OCI-LY3 (cell line): ENCODE measurements at regions not wholly inside any gene's neighbourhood (a gene's known extent, or its start where the extent isn't known, plus 50 kb on each side); places are given as distances from the start of the nearest gene placed in this dataset.

Experiments
- H2AFZ ChIP-seq: fragments of 200-600, 300-600 bp; shearing (Covaris generic); 2 replicates; pipeline ENCODE4 v1.6.0; 2014; ENCODE audit warnings: antibody characterized with exemption, low read depth, low read length
- H3K27ac ChIP-seq: fragments of 200-600, 300-600 bp; sonication (generic); 2 replicates; pipeline ENCODE4 v1.5.1; 2014; ENCODE audit warnings: mild to moderate bottlenecking, low read length, moderate library complexity, mixed read lengths
- H3K27me3 ChIP-seq: fragments of 200-600, 300-600 bp; sonication (generic); 2 replicates; pipeline ENCODE4 v1.6.1; 2014; ENCODE audit warnings: low read depth, low read length, mixed read lengths
- H3K36me3 ChIP-seq: fragments of 200-600, 300-600 bp; sonication (generic); replicated peaks from 2 replicates; pipeline ENCODE3; 2014; ENCODE audit warnings: low read depth, low read length, mixed read lengths
- H3K4me1 ChIP-seq: fragments of 300-600, 200-600 bp; sonication (generic); 2 replicates; pipeline ENCODE4 v1.6.1; 2014; ENCODE audit warnings: low read length, mixed read lengths
- H3K4me2 ChIP-seq: fragments of 200-600, 300-600 bp; sonication (generic); 2 replicates; pipeline ENCODE4 v1.6.1; 2014; ENCODE audit warnings: low read length, mixed read lengths
- H3K4me3 ChIP-seq: fragments of 300-600, 200-600 bp; sonication (generic); 2 replicates; pipeline ENCODE4 v1.5.1; 2014; ENCODE audit warnings: antibody characterized with exemption, mild to moderate bottlenecking, low read length, moderate library complexity
- H3K79me2 ChIP-seq: fragments of 300-600, 200-600 bp; shearing (Covaris generic); 2 replicates; pipeline ENCODE4 v1.6.1; 2014; ENCODE audit warnings: mild to moderate bottlenecking, low read length, mixed read lengths
- H3K9ac ChIP-seq: fragments of 300-600, 200-600 bp; shearing (Covaris generic); 2 replicates; pipeline ENCODE4 v1.6.0; 2014; ENCODE audit warnings: mild to moderate bottlenecking, low read length, moderate library complexity
- H3K9me3 ChIP-seq: fragments of 200-600, 300-600 bp; shearing (Covaris generic); 2 replicates; pipeline ENCODE4 v1.6.1; 2014; ENCODE audit warnings: low read length, mixed read lengths; ENCODE audit not compliant: insufficient read depth
- H4K20me1 ChIP-seq: fragments of 200-600, 300-600 bp; sonication (generic); 2 replicates; pipeline ENCODE4 v1.6.1; 2016; ENCODE audit warnings: low read length, mixed read lengths; ENCODE audit not compliant: insufficient read depth
- CTCF ChIP-seq: fragments of 200-600, 300-600 bp; sonication (generic); IDR thresholded peaks from 2 replicates; pipeline ENCODE4 v1.5.1; 2014; ENCODE audit warnings: antibody characterized with exemption, low read length, low read depth
- EZH2phosphoT487 ChIP-seq: fragments of 200-600 bp; shearing (Covaris generic); IDR thresholded peaks from 2 replicates; pipeline ENCODE4 v1.6.1; 2018; ENCODE audit warnings: antibody characterized with exemption, mixed run types, low read depth

- Histone ChIP-seq H3K9me3 (no peaks in the 10 kb centered on the region), H3K36me3 (no peaks in the 10 kb centered on the region), H3K27ac (no peak overlapping the region), H3K4me1 (no peaks in the 10 kb centered on the region), H3K9ac (no peak overlapping the region), H3K4me2 (no peak overlapping the region), H3K27me3 (no peaks in the 10 kb centered on the region), H4K20me1 (no peaks in the 10 kb centered on the region), H3K4me3 (no peak overlapping the region), H2AFZ (no peak overlapping the region), H3K79me2 (no peaks in the 10 kb centered on the region)
- TF ChIP-seq EZH2phosphoT487 (no peak), CTCF (no peak)
Observed at GRCh38 chr18:67081482-67082211, 434.9 kb downstream of the DSEL start.

- no peaks in the 10 kb centered on the region for H3K27me3 ChIP-seq
- no peak overlapping the region for H2AFZ ChIP-seq
- H3K9ac ChIP-seq, result no peak overlapping the region
- H4K20me1 ChIP-seq, result no peaks in the 10 kb centered on the region
- H3K9me3 ChIP-seq, result no peaks in the 10 kb centered on the region
- H3K4me1 ChIP-seq, result no peaks in the 10 kb centered on the region
- no peak overlapping the region for H3K4me3 ChIP-seq
- TF ChIP-seq EZH2phosphoT487 (no peak), CTCF (no peak)
- H3K79me2 ChIP-seq, result no peaks in the 10 kb centered on the region
- no peak overlapping the region for H3K4me2 ChIP-seq
- no peaks in the 10 kb centered on the region for H3K36me3 ChIP-seq
- H3K27ac ChIP-seq, result no peak overlapping the region
Observed at GRCh38 chr18:67080601-67081000, 435.9 kb downstream of the DSEL start.

DNA sequence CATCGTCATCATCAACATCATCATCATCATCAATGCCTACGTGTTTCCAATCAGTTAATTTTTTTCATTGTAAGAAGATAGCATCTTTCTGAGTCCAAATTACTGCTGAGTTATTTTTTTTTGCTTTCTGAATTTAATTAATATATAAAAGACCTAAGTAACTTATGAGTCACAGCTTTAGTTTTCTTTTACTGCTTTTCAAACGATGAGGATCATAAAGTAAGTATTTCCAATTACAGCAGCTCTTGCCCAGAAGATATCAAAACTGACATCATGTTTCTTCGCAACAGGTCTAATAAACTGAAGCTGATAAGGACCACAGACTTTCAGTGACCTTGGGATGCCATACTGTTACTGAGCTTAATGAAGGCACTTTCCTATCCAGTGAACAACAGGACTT lies 442.2 kb downstream of the DSEL start:
- no peaks in the 10 kb centered on the region for H3K4me1 ChIP-seq
- H4K20me1 ChIP-seq, result no peaks in the 10 kb centered on the region
- H3K4me3 ChIP-seq, result no peak overlapping the region
- no peaks in the 10 kb centered on the region for H3K9me3 ChIP-seq
- no peak overlapping the region for H2AFZ ChIP-seq
- no peaks in the 10 kb centered on the region for H3K79me2 ChIP-seq
- TF ChIP-seq EZH2phosphoT487 (no peak), CTCF (no peak)
- H3K9ac ChIP-seq, result no peak overlapping the region
- H3K4me2 ChIP-seq, result no peak overlapping the region
- H3K36me3 ChIP-seq, result no peaks in the 10 kb centered on the region
- H3K27me3 ChIP-seq, result no peaks in the 10 kb centered on the region
- H3K27ac ChIP-seq, result no peak overlapping the region

GRCh38 chr18:67072791-67073190 lies 443.7 kb downstream of the DSEL start:
- H3K27ac ChIP-seq, result no peak overlapping the region
- H3K4me3 ChIP-seq, result no peak overlapping the region
- no peak overlapping the region for H3K4me2 ChIP-seq
- H4K20me1 ChIP-seq, result no peaks in the 10 kb centered on the region
- no peaks in the 10 kb centered on the region for H3K27me3 ChIP-seq
- no peaks in the 10 kb centered on the region for H3K79me2 ChIP-seq
- H3K9ac ChIP-seq, result no peak overlapping the region
- no peaks in the 10 kb centered on the region for H3K9me3 ChIP-seq
- H2AFZ ChIP-seq, result no peak overlapping the region
- no peaks in the 10 kb centered on the region for H3K36me3 ChIP-seq
- TF ChIP-seq EZH2phosphoT487, result no peak
- TF ChIP-seq CTCF, result no peak
- H3K4me1 ChIP-seq, result no peaks in the 10 kb centered on the region
